Activated T-helper 1 cell treated with anti-CD3 and anti-CD28 coated beads, Interleukin-2, amount 50 U/mL, for 16 hours (primary cell): ENCODE measurements at regions not wholly inside any gene's neighbourhood (a gene's known extent, or its start where the extent isn't known, plus 50 kb on each side); places are given as distances from the start of the nearest gene placed in this dataset.
A peak's percentile ranks its signal among the peaks of the same experiment; 100 is the strongest.
"Not testable (repeated sequence)": the region's sequence is repeated elsewhere in the genome, so short reads cannot be mapped to it uniquely, and the experiment has no call there.

Experiments
- DNase-seq, 2 donors: peaks; one replicate each; pipeline ENCODE4 v3.0.0-alpha.2; 2020; ENCODE audit warnings: low read depth in 1 of 2, low spot score in 1 of 2

DNA sequence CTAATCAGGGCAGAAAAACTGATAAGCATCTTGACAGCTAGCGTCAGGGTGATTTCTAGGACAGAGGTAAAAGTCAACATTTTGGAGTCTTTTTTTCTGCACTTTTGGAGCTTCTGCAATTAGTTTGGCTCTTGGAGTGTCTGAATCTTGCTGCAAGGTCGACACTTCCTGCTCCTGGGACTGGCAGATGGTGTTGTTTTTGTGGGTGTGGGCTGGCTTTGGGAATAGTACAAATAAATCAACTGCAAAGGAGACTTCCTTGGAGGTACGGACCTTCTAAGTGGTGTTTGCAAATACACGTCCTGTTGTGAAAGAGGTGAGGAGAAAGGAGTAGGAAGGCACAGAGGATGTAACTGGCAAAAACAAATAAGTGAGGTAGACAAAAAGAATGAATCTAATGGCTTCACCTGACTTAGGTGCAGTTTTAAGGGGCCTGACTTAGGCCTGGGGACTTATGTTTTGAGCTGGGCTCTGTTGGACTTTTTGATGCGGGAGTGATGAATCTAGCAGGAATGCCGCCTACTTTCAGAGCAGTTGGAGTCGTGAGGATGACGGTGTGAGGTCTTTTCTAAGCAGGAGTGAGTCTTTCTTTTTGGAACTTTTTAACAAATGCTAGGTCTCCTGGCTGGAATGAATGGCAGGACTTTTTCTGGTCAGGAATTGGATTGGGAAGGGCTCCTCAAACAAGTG, 195.1 kb downstream of the OTOP1 start:
- DNase-seq, result not testable (repeated sequence)

DNA sequence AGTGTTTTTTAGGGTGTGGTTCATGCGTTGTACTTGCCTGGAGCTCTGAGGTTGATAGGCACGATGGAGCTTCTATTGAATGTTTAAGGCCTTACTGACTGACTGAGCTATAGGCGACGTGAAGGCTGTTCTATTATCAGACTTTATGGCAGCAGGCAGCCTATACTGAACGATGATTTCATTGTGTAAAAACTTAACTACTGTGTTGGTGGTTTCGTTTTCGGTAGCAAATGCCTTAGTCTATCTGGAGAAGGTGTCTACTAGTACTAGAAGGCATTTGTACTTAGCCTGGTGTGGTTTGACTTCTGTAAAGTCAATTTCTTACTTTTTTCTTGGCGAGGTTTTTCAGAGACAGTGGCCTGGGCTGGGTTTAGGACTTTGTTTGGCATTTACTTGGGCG, 194.4 kb downstream of the OTOP1 start:
- not testable (repeated sequence) for DNase-seq

GRCh38 chr4:4032801-4033605, 193.7 kb downstream of the OTOP1 start:
- DNase-seq, result not testable (repeated sequence)

DNA sequence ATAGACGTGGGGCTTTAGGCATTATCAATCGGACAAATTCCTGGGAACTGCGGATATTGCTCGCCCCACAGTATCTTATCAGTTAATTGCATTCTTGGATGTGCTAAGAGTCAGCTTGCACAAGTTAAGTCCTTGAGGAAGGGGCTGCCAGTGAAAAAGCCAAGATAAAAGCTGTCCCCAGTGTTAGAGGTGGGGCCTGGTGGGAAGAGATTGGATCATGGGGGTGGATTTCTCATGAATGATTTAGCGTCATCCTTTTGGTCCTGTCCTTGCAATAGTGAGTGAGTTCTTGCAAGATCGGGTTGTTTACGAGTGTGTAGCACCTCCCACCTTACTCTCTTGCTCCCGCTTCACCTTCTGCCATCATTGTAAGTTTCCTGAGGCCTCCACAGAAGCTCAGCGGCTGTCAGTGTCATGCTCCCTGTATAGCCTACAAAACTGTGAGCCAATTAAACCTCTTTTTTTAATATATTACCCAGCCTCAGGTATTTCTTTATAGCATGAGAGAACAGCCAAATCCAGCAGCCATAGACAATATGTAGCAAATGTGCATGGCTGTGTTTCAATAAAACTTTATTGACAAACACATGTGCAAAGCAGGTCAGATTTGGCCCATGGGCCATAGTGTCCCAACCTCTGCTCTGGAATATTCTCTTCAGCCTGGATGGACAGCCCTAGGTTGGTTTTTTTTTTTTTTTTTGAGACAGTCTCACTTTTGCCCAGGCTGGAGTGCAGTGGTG, 189.2 kb downstream of the OTOP1 start:
- not testable (repeated sequence) for DNase-seq

- not testable (repeated sequence) for DNase-seq
Observed at GRCh38 chr4:4045823-4046222, 180.9 kb downstream of the OTOP1 start.

- DNase-seq, result not testable (repeated sequence)
Observed at GRCh38 chr4:4046686-4047085, 180.0 kb downstream of the OTOP1 start.

DNA sequence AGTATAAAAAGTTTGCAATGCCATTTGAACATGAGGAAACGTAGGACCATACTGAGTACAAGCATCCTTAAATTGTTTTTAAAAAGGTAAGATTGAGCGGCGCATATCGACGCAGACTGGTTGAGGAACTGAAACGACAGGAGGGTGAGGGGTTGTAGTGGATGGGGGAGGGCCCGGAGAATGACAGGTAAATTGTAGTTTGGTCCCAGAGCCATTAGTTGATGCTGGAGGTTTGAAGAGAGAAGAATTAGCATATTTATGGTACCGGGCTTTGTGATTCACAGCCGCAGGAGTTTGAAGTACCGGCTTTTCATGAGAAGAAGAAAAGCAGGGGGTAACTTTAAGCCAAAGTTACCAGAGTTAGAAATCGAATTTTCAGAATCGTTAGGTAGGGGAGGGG, 179.5 kb downstream of the OTOP1 start:
- DNase-seq, result not testable (repeated sequence)

GRCh38 chr4:4048227-4048626, 178.5 kb downstream of the OTOP1 start:
- not testable (repeated sequence) for DNase-seq

DNA sequence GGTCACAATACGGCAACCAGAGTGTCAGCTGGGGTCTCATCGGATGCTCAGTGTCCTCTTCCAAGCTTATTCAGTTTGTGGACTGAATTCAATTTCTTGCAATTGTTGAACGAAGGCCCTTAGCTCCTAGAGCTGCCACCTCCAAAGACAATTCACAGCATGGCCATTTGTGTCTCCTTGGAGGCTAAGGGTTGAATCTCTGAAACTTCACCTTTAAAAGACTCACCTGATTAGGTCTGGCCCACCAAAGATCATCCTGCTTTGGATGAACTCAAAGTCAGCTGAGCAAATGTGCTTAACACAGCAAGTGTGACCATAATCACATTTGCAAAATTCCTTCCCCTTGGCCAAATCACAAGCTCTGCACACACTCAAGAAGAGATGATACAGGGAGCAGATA, 175.9 kb downstream of the OTOP1 start:
- DNase-seq, result not testable (repeated sequence)

GRCh38 chr4:4052933-4053332, 173.8 kb downstream of the OTOP1 start:
- DNase-seq, result not testable (repeated sequence)

GRCh38 chr4:4057226-4057625, 169.5 kb downstream of the OTOP1 start:
- not testable (repeated sequence) for DNase-seq

GRCh38 chr4:4084171-4084570, 142.6 kb downstream of the OTOP1 start:
- DNase-seq, result not testable (repeated sequence)

GRCh38 chr4:4089716-4090419, 136.9 kb downstream of the OTOP1 start:
- DNase-seq, result not testable (repeated sequence)

GRCh38 chr4:4090720-4091119, 136.0 kb downstream of the OTOP1 start:
- DNase-seq, result not testable (repeated sequence)

GRCh38 chr4:4092159-4092558, 134.6 kb downstream of the OTOP1 start:
- DNase-seq, result not testable (repeated sequence)

GRCh38 chr4:4099610-4100009, 127.1 kb downstream of the OTOP1 start:
- not testable (repeated sequence) for DNase-seq

DNA sequence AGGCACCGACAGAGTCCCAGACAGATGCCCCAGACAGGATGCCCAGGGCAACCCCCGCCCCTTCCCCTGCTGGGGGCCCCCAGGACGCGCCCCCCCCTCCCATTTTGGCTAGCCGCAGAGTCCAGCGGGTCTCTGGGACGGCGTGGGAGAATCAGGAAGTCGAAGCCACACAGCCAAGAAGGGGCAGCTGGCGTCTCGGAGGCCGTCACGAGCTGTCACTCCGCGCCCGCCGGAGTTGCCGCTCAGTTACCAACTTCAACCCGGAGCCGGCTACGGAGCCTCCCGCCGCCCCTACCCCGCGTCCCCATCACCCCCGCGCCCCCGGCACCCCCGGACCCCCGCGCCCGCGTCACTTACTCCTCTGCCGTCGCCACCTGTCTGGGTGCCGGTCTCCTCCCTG, 119.8 kb downstream of the OTOP1 start:
- not testable (repeated sequence) for DNase-seq

- DNase-seq, result peak; percentile 56 to 58
Observed at GRCh38 chr4:4107411-4108107, 119.2 kb downstream of the OTOP1 start.

- DNase-seq, result not testable (repeated sequence)
Observed at GRCh38 chr4:4115381-4115780, 111.3 kb downstream of the OTOP1 start.

GRCh38 chr4:4116901-4117300, 109.8 kb downstream of the OTOP1 start:
- not testable (repeated sequence) for DNase-seq
